ENCODE measurements at regions not wholly inside any gene's neighbourhood (a gene's known extent, or its start where the extent isn't known, plus 50 kb on each side); places are given as distances from the start of the nearest gene placed in this dataset.

DNA sequence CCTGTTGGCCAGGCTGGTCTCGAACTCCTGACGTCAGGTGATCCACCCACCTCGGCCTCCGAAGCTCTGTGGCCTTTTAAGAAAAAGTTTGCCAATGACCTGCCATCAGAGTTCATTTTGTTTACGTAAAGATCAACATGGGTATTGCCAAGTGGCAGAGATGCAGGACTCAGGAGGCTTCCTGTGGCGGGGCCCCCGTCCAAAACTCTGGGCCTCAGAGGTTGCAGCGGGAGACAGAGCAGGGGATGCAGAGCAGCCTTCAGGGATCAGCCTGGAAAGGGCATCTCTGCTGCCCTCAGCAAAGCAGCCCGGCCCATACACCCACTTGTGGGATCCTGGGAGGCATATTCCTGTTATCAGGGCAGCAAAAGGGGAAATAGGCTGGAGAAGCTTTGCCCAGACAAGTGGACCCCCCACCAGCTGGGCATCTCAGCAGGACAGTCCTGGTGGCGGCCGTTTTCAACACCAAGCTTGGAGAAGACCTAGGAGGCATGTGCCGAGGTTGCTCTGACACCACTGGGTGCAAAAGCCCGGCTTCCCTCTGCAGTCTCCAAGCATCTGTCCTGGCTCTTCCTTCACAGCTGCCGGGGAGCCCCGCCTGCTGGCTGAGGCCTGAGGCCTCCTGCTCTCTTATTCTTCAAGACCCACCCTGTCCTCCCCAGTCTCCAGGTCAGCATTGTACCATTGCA lies 1152.4 kb downstream of the BRD1 start:
- DNase-seq (ENCODE audit: low spot score), result no peak

DNA sequence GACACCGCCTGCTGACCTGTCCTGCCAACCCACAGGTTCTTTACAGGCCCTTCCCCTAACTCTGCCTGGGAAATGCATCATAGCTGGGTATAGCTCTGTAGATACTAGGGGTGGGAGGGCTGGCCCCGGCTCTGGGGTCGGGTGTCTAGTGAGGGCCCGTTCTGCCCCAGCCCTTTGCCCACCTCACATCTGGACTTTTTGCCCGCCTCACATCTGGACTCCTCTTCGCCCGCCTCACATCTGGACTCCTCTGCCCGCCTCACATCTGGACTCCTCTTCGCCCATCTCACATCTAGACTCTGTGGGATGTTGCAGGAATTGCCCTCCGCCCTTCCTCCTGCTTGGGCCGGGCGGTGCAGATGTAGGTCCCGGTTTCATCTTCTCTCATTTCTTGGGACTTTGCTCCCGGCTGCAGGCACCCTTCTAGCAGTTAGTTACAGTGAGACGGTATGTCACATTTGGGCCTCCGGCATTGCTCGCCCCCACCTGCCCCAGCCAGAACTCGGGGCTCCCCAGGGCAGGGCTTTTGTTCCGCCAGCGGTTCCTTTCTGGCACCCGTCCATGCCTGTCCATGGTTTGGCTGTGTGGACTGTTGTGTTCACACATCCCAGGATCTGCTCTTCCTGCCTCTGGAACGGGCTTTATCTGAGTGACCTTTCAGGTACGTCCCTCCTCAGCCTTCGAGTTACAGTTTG lies 1153.7 kb downstream of the BRD1 start:
- no peak for DNase-seq (ENCODE audit: low spot score)

GRCh38 chr22:48672387-48672786 lies 1155.3 kb downstream of the BRD1 start:
- DNase-seq (ENCODE audit: low spot score), result no peak

- DNase-seq (ENCODE audit: low spot score), result no peak
These were observed 1156.9 kb downstream of the BRD1 start for GRCh38 chr22:48670731-48671130.

DNA sequence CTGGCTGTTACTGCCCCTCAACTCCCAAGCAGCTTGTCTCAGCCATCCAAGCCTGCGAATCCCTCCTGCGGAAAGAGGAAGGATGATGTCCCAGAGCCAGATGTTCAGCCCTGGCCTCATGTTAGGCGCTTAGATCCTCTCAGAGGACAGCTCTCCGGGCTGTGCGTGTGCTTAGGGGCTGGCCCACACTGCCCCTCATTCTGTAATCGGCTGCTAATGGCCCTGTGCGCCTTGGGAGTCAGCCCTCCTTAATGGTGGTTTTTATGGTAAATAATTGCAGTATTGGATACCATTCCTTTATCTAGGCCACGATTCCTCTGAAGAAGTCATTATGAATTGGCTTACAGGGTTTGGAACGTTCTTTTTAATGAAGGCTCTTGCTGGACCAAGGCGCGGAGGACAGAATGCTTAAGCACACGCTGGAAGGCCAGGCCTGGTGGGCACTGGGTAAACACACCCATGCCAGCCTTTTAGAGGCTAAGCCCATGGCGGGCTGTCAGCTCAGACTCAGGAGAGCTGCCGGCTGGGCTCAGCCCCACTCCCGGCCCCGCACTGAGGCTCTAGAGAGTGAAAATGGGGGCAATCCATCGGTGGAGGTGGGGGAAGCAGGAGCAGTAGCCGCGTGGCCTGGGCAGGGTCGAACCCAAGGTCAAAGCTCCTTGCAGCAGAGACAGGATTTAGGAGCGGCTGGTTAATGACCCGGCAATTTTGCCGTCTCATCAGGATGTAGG lies 1157.5 kb downstream of the BRD1 start:
- no peak for DNase-seq (ENCODE audit: low spot score)

GRCh38 chr22:48669226-48669625 lies 1158.4 kb downstream of the BRD1 start:
- no peak for DNase-seq (ENCODE audit: low spot score)

DNA sequence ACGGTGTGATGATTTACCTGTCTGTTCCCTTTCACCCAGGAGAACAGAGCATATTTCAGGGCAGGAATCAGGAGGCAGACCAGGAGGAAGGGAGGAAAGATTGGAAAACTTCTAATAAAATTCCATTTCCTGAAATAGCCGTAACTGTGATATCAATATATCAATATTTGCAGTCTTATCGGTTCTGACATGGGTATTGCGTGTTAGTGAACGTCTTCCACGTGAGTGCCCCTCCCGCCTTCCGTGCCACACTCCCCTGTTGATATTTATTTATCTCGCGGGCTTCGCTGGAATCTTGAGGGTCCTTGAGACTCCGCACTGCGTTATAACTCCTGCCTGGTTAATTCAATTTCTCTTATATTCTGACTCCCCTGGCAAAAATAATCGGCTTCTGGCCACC lies 1160.4 kb downstream of the BRD1 start:
- DNase-seq (ENCODE audit: low spot score), result no peak

- no peak for DNase-seq (ENCODE audit: low spot score)
These were observed 1161.1 kb downstream of the BRD1 start for GRCh38 chr22:48666620-48667019.

- DNase-seq (ENCODE audit: low spot score), result peak; percentile 87
These were observed 1162.2 kb downstream of the BRD1 start for GRCh38 chr22:48665311-48665995.

GRCh38 chr22:48664586-48664985 lies 1163.1 kb downstream of the BRD1 start:
- no peak for DNase-seq (ENCODE audit: low spot score)

- no peak for DNase-seq (ENCODE audit: low spot score)
These were observed 1164.4 kb downstream of the BRD1 start for GRCh38 chr22:48663297-48663696.

DNA sequence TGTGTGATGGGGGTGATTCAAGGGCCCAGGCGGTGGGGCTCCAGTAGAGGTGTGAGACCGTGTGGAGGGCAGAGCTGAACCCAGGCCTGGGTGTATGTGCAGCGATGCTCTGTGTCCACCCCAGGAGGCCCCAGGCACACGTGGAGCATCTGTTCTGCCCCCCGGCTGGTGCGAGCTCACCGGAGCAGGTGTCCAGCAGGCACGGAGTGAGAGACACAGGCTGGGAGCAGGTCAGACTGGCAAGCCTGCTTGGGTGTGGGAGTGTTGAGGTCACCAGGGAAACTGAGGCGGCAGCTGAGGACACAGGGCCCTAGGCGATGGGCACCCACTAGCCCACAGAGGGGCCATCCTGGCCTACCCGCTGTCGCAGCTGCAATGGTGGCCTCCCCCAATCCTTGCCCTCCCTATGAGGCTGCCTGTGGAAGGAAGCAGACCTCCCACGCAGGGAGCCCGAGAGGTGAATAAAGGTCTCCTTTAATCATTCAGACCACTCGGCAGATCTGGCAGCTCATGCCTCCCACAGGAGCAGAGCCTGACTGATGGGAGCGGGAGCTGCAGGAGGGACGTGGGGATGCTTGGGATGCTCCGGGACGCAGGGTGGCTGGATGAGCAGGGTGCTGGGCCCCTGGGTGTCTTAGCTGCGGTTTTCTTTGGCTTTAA lies 1165.1 kb downstream of the BRD1 start:
- no peak for DNase-seq (ENCODE audit: low spot score)

DNA sequence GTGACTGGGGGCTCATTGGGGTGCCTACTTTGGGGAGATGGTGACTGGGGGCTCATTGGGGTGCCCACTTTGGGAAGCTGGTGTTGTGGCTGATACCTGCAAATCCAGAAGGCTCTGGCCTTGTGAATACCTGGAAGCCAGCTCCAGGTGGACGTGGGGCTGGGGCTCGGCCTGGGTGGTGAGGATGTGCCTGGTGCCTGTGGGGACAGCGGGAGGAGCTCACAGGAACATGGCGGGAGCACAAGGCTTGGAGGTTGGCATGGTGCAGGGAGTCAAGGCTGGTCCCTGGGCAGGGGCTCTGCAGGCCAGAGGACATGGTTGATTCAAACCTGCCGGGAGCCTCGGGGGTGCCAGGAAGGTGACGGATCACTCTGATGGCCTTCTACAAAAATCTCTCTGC lies 1165.7 kb downstream of the BRD1 start:
- DNase-seq (ENCODE audit: low spot score), result no peak

DNA sequence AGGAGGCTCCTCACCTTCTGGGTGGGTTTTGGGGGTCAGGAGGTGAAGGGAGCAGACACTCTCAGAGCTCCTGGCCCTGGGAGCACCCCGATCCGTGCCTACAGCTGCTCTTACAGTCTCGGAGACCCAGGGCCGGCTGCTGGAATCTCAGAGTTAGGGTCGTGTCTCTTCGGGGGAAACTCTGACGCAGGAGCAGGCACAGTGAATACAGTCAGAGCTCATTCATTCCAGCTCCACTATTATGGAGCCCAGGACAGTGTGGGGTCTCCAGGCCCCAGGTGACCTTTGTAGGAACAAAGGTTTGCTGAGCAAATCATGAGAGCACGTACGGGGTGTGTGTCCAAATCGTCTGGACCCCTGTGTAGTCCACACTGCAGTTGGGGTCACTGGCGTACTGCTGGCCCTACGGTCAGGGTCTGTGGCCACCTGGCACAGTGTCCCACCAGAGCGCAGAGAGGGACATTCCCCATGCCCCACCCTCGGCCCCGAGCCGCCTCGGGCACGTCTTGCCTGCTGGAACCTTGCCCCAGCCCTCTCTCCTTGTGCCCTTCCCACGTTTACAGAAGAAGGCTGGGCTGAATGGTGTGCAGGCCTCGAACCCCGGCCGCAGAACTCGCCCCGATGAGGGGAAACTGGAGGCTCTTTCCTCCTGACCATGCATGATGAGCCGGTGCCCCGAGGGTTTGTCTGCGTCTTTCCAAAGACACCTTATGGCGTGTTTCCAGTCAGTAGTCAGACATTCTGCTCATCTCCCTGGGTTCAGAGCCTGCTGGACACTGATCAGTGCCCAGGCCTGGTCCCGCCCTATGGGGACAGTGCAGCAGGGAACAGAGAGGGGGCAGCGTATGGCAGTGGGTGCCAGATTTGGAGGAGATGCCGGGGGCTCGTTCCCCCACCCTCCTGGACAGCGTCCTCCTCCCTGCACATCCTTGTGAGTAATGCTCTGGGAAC lies 1166.6 kb downstream of the BRD1 start:
- DNase-seq (ENCODE audit: low spot score), result no peak

DNA sequence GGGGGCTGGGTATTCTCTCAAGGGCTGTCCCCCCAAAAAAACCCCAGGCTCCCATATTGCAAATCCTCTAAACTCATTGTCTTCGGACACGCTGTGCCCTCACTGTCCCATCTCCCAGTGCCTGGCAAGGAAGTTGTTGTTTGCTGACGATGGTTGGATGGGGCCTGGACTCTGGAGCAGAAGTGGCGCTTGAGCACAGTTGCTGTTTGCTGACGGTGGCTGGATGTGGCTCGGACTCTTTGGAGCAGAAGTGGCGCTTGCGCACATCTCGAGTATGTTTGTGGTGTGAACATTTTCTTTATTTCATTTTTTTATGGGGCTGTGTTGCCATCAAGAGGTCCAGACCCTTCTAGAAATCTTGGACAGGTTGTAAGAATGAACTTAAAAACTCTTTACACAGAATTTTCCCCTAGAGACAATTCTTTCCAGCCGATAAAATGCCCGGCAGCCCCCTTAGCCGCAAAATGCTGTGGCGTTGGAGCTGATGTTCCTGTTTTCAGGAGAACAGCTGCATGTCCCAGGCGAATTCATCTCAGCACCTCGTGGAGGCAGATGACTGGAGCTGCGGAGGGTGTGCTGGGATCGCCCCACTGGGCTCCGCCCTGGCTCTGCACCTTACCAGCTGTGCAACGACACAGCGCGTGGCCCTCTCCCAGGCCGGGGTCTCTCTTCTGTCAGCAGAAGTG lies 1167.4 kb downstream of the BRD1 start:
- no peak for DNase-seq (ENCODE audit: low spot score)

DNA sequence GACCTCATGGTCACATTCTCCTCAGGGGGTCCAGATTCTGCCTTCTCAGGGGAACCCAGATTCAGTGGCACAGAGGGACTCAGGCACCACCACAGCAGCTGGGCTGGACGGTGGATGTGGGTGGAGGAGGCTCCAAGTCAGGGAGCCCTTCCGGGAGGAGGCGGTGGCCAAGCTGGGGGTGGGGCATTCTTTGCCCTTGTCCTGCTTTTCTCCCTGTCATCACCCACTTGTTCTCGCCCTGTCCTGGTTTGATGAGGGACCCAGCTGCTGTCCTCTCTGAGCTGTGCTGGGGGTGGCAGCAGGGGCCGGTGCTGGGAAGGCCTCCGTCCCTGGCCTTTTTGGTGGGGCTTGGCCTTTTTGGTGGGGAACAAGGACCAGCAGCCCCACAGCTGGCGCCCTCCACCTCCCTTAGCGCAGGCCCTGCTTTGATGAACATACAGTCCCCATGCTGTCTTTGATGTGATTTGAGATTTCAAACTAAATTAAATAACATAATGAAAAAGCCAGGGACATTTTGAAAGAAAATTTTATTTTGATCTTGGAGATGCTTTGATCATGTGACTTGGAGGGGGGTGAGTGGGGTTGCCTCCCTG lies 1168.2 kb downstream of the BRD1 start:
- peak; percentile 42 for DNase-seq (ENCODE audit: low spot score)

- no peak for DNase-seq (ENCODE audit: low spot score)
These were observed 1168.8 kb downstream of the BRD1 start for GRCh38 chr22:48658871-48659270.

GRCh38 chr22:48658246-48658645 lies 1169.4 kb downstream of the BRD1 start:
- DNase-seq (ENCODE audit: low spot score), result no peak

GRCh38 chr22:48654492-48654891 lies 1173.2 kb downstream of the BRD1 start:
- DNase-seq (ENCODE audit: low spot score), result peak; percentile 90

GRCh38 chr22:48653929-48654328 lies 1173.7 kb downstream of the BRD1 start:
- DNase-seq (ENCODE audit: low spot score), result no peak
